CD4-positive, alpha-beta memory T cell (primary cell): ENCODE measurements at regions not wholly inside any gene's neighbourhood (a gene's known extent, or its start where the extent isn't known, plus 50 kb on each side); places are given as distances from the start of the nearest gene placed in this dataset.

Source experiments
- CTCF ChIA-PET: fragments of 350-600 bp; sonication (Branson Sonifier 250); formaldehyde crosslinking; loops from one replicate; lab custom pipeline; 2021; ENCODE audit warnings: inconsistent platforms; ENCODE audit not compliant: partially characterized antibody; lab: Charles Lee
- POLR2A ChIA-PET: fragments of 350-600 bp; sonication (Branson Sonifier 250); formaldehyde crosslinking; loops from one replicate; lab custom pipeline; 2021; ENCODE audit not compliant: partially characterized antibody; lab: Charles Lee
- DNase-seq, 5 donors: peaks; one replicate each; pipeline versions ENCODE4 v3.0.0 to v3.0.0-alpha.2; 2020 to 2022; ENCODE audit warnings: mixed read lengths in 1 of 5
- H3K27ac ChIP-seq: one replicate; pipeline ENCODE4 v1.7.0; 2013; ENCODE audit warnings: low read depth, low read length
- H3K27me3 ChIP-seq: 2 replicates; pipeline ENCODE4 v1.7.0; 2013; ENCODE audit warnings: mild to moderate bottlenecking, low read length, moderate library complexity; ENCODE audit not compliant: insufficient read depth
- H3K36me3 ChIP-seq: 2 replicates; pipeline ENCODE4 v1.7.0; 2013; ENCODE audit warnings: mild to moderate bottlenecking, low read length, moderate library complexity; ENCODE audit not compliant: insufficient read depth
- H3K4me1 ChIP-seq: 2 replicates; pipeline ENCODE4 v1.7.0; 2013; ENCODE audit warnings: mild to moderate bottlenecking, low read length, moderate library complexity; ENCODE audit not compliant: insufficient read depth
- H3K4me3 ChIP-seq, 2 donors: one replicate each; pipeline ENCODE4 v1.7.0; 2013; ENCODE audit warnings: low read length in 2 of 2, mild to moderate bottlenecking in 1 of 2
- H3K9me3 ChIP-seq, 2 donors: one replicate each; pipeline ENCODE4 v1.7.0; 2013; ENCODE audit warnings: low read length in 2 of 2, control low read depth in 1 of 2; ENCODE audit not compliant: control insufficient read depth in 1 of 2
- H3K27ac Mint-ChIP-seq, 7 donors: one replicate each; pipeline ENCODE4 v1.8.0; 2020 to 2021; ENCODE audit warnings: mixed read lengths in 7 of 7, mild to moderate bottlenecking in 6 of 7, inconsistent platforms in 3 of 7, moderate library complexity in 3 of 7
- H3K27me3 Mint-ChIP-seq, 2 donors: one replicate each; pipeline ENCODE4 v1.8.0; 2020 to 2021; ENCODE audit warnings: mixed read lengths in 2 of 2
- H3K36me3 Mint-ChIP-seq, 2 donors: one replicate each; pipeline ENCODE4 v1.8.0; 2020 to 2021; ENCODE audit warnings: mixed read lengths in 2 of 2, inconsistent platforms in 1 of 2, mild to moderate bottlenecking in 1 of 2
- H3K4me1 Mint-ChIP-seq, 4 donors: one replicate each; pipeline ENCODE4 v1.8.0; 2020 to 2021; ENCODE audit warnings: mixed read lengths in 4 of 4, mild to moderate bottlenecking in 1 of 4
- H3K4me3 Mint-ChIP-seq, 8 donors: one replicate each; pipeline ENCODE4 v1.8.0; 2020 to 2021; ENCODE audit warnings: mixed read lengths in 8 of 8, mild to moderate bottlenecking in 7 of 8, moderate library complexity in 6 of 8, inconsistent platforms in 3 of 8
- H3K9me3 Mint-ChIP-seq, 8 donors: one replicate each; pipeline ENCODE4 v1.8.0; 2020 to 2021; ENCODE audit warnings: mixed read lengths in 8 of 8, mild to moderate bottlenecking in 5 of 8, inconsistent platforms in 3 of 8, moderate library complexity in 1 of 8
- intact Hi-C: fragments of 100-400 bp; cut with micrococcal nuclease; formaldehyde crosslinking; loops from one replicate; pipeline ENCODE4 v1.15.1; 2023

GRCh38 chr3:11917051-11917450, 70.4 kb upstream of the TAMM41 start:
- Histone ChIP-seq H3K9me3 (no peaks in the 10 kb centered on the region), H3K27ac (no peak overlapping the region), H3K36me3 (no peaks in the 10 kb centered on the region), H3K27me3 (no peaks in the 10 kb centered on the region), H3K4me3 (no peak overlapping the region), H3K4me1 (no peaks in the 10 kb centered on the region)
- intact Hi-C loops: no loop called here
- Mint-ChIP-seq H3K4me1 (peaks cover 0 to 6% (median under 1%) of the 10 kb centered on the region in 4 donors), H3K27me3 (no peaks in the 10 kb centered on the region), H3K9me3 (peaks cover 0 to 2% (median 0%) of the 10 kb centered on the region in 8 donors), H3K36me3 (no peaks in the 10 kb centered on the region), H3K27ac (no peak overlapping the region), H3K4me3 (no peak overlapping the region)
- no peak for DNase-seq
- ChIA-PET CTCF (no interaction called here), POLR2A (no interaction called here)

GRCh38 chr3:11919390-11919789, 72.7 kb upstream of the TAMM41 start:
- Histone ChIP-seq H3K27ac (no peak overlapping the region), H3K36me3 (no peaks in the 10 kb centered on the region), H3K27me3 (no peaks in the 10 kb centered on the region), H3K9me3 (no peaks in the 10 kb centered on the region), H3K4me3 (no peak overlapping the region), H3K4me1 (no peaks in the 10 kb centered on the region)
- no peak for DNase-seq
- H3K27me3 Mint-ChIP-seq: peaks cover 0 to 2% of the 10 kb centered on the region in 2 donors
- ChIA-PET CTCF (no interaction called here), POLR2A (no interaction called here)
- no peak overlapping the region for H3K27ac Mint-ChIP-seq
- H3K36me3 Mint-ChIP-seq: no peaks in the 10 kb centered on the region
- H3K4me1 Mint-ChIP-seq: peaks cover 0 to 6% (median under 1%) of the 10 kb centered on the region in 4 donors
- peaks cover 0 to 2% (median 0%) of the 10 kb centered on the region in 8 donors for H3K9me3 Mint-ChIP-seq
- H3K4me3 Mint-ChIP-seq: peak overlapping the region in 1 of 8 donors; percentile 64
- intact Hi-C loops: no loop called here

- Histone ChIP-seq H3K36me3 (no peaks in the 10 kb centered on the region), H3K4me1 (no peaks in the 10 kb centered on the region), H3K27ac (no peak overlapping the region), H3K4me3 (no peak overlapping the region), H3K27me3 (no peaks in the 10 kb centered on the region), H3K9me3 (no peaks in the 10 kb centered on the region)
- POLR2A ChIA-PET: no interaction called here
- CTCF ChIA-PET: no interaction called here
- H3K27ac Mint-ChIP-seq: no peak overlapping the region
- H3K4me1 Mint-ChIP-seq: peaks cover 0 to 5% (median under 1%) of the 10 kb centered on the region in 4 donors
- DNase-seq: no peak
- intact Hi-C loops: no loop called here
- H3K9me3 Mint-ChIP-seq: no peaks in the 10 kb centered on the region
- peaks cover 0 to 6% of the 10 kb centered on the region in 2 donors for H3K27me3 Mint-ChIP-seq
- H3K36me3 Mint-ChIP-seq: no peaks in the 10 kb centered on the region
- H3K4me3 Mint-ChIP-seq: no peak overlapping the region
Observed at GRCh38 chr3:11924518-11924917, 77.8 kb upstream of the TAMM41 start.

GRCh38 chr3:11928381-11928780, 75.8 kb upstream of the SYN2 start:
- Mint-ChIP-seq H3K27ac (no peak overlapping the region), H3K27me3 (peaks cover 0 to 6% of the 10 kb centered on the region in 2 donors), H3K9me3 (no peaks in the 10 kb centered on the region), H3K4me1 (no peaks in the 10 kb centered on the region), H3K4me3 (no peak overlapping the region), H3K36me3 (no peaks in the 10 kb centered on the region)
- no peak for DNase-seq
- no peaks in the 10 kb centered on the region for H3K9me3 ChIP-seq
- no peak overlapping the region for H3K4me3 ChIP-seq
- no peaks in the 10 kb centered on the region for H3K4me1 ChIP-seq
- H3K27ac ChIP-seq: no peak overlapping the region
- H3K36me3 ChIP-seq: no peaks in the 10 kb centered on the region
- intact Hi-C loops: no loop called here
- CTCF ChIA-PET: no interaction called here
- no peaks in the 10 kb centered on the region for H3K27me3 ChIP-seq
- POLR2A ChIA-PET: no interaction called here

- H3K4me1 Mint-ChIP-seq: no peaks in the 10 kb centered on the region
- no peak overlapping the region for H3K27ac ChIP-seq
- no peak overlapping the region for H3K4me3 Mint-ChIP-seq
- H3K36me3 Mint-ChIP-seq: no peaks in the 10 kb centered on the region
- intact Hi-C loops: no loop called here
- POLR2A ChIA-PET: no interaction called here
- no peak for DNase-seq
- H3K27me3 Mint-ChIP-seq: peaks cover 0 to 5% of the 10 kb centered on the region in 2 donors
- CTCF ChIA-PET: no interaction called here
- no peaks in the 10 kb centered on the region for H3K9me3 Mint-ChIP-seq
- no peaks in the 10 kb centered on the region for H3K9me3 ChIP-seq
- H3K27ac Mint-ChIP-seq: no peak overlapping the region
- no peaks in the 10 kb centered on the region for H3K27me3 ChIP-seq
- no peaks in the 10 kb centered on the region for H3K4me1 ChIP-seq
- H3K36me3 ChIP-seq: no peaks in the 10 kb centered on the region
- H3K4me3 ChIP-seq: no peak overlapping the region
Observed at GRCh38 chr3:11929531-11929930, 74.7 kb upstream of the SYN2 start.

- no peaks in the 10 kb centered on the region for H3K4me1 ChIP-seq
- H3K4me3 ChIP-seq: no peak overlapping the region
- Mint-ChIP-seq H3K4me3 (no peak overlapping the region), H3K9me3 (no peaks in the 10 kb centered on the region), H3K36me3 (no peaks in the 10 kb centered on the region), H3K4me1 (no peaks in the 10 kb centered on the region), H3K27me3 (peaks cover 0 to 4% of the 10 kb centered on the region in 2 donors), H3K27ac (no peak overlapping the region)
- H3K27ac ChIP-seq: no peak overlapping the region
- ChIA-PET POLR2A (no interaction called here), CTCF (no interaction called here)
- H3K9me3 ChIP-seq: no peaks in the 10 kb centered on the region
- H3K36me3 ChIP-seq: no peaks in the 10 kb centered on the region
- H3K27me3 ChIP-seq: no peaks in the 10 kb centered on the region
- no peak for DNase-seq
- intact Hi-C loops: no loop called here
Observed at GRCh38 chr3:11930084-11930483, 74.1 kb upstream of the SYN2 start.

- H3K4me1 Mint-ChIP-seq: no peaks in the 10 kb centered on the region
- DNase-seq: no peak
- CTCF ChIA-PET: no interaction called here
Observed at GRCh38 chr3:11932636-11933035, 71.6 kb upstream of the SYN2 start.

GRCh38 chr3:11933529-11933928, 70.7 kb upstream of the SYN2 start:
- Mint-ChIP-seq H3K27ac (no peak overlapping the region), H3K36me3 (no peaks in the 10 kb centered on the region), H3K27me3 (peaks cover 4 to 9% of the 10 kb centered on the region in 2 donors), H3K4me1 (no peaks in the 10 kb centered on the region), H3K9me3 (peaks cover 0 to 2% (median 0%) of the 10 kb centered on the region in 8 donors), H3K4me3 (no peak overlapping the region)
- H3K27me3 ChIP-seq: no peaks in the 10 kb centered on the region
- ChIA-PET POLR2A (no interaction called here), CTCF (no interaction called here)
- no peak for DNase-seq
- no peaks in the 10 kb centered on the region for H3K36me3 ChIP-seq
- no peak overlapping the region for H3K4me3 ChIP-seq
- intact Hi-C loops: no loop called here
- no peak overlapping the region for H3K27ac ChIP-seq
- H3K4me1 ChIP-seq: no peaks in the 10 kb centered on the region
- H3K9me3 ChIP-seq: no peaks in the 10 kb centered on the region

More at GRCh38 chr3:11932636-11933035, 71.6 kb upstream of the SYN2 start:
- Mint-ChIP-seq H3K9me3 (peaks cover 0 to 2% (median 0%) of the 10 kb centered on the region in 8 donors), H3K27me3 (peaks cover 4 to 9% of the 10 kb centered on the region in 2 donors), H3K27ac (no peak overlapping the region), H3K4me3 (no peak overlapping the region), H3K36me3 (no peaks in the 10 kb centered on the region)
- H3K4me3 ChIP-seq: no peak overlapping the region
- no peaks in the 10 kb centered on the region for H3K36me3 ChIP-seq
- intact Hi-C loops: no loop called here
- no peak overlapping the region for H3K27ac ChIP-seq
- no peaks in the 10 kb centered on the region for H3K9me3 ChIP-seq
- H3K27me3 ChIP-seq: no peaks in the 10 kb centered on the region
- POLR2A ChIA-PET: no interaction called here
- no peaks in the 10 kb centered on the region for H3K4me1 ChIP-seq
